Tongue (tissue), 1 donor: ENCODE measurements at regions not wholly inside any gene's neighbourhood (a gene's known extent, or its start where the extent isn't known, plus 50 kb on each side); places are given as distances from the start of the nearest gene placed in this dataset.

Experiments used
- DNase-seq: peaks from one replicate; pipeline ENCODE4 v3.0.0-alpha.2; 2015

- no peak for DNase-seq
Observed at GRCh38 chr22:27185099-27185709, 527.8 kb downstream of the MIAT start.

GRCh38 chr22:27185760-27186302 lies 528.4 kb downstream of the MIAT start:
- no peak for DNase-seq

- no peak for DNase-seq
Observed at GRCh38 chr22:27186643-27187042, 529.3 kb downstream of the MIAT start.

GRCh38 chr22:27192135-27192829 lies 534.9 kb downstream of the MIAT start:
- peak; percentile 62 for DNase-seq

- DNase-seq, result no peak
Observed at GRCh38 chr22:27193215-27193614, 535.8 kb downstream of the MIAT start.

- no peak for DNase-seq
Observed at GRCh38 chr22:27193636-27194035, 536.2 kb downstream of the MIAT start.

GRCh38 chr22:27194096-27194748 lies 536.8 kb downstream of the MIAT start:
- DNase-seq, result no peak

GRCh38 chr22:27195094-27195493 lies 537.7 kb downstream of the MIAT start:
- DNase-seq, result peak; percentile 94

GRCh38 chr22:27195494-27195893 lies 538.1 kb downstream of the MIAT start:
- DNase-seq, result no peak

GRCh38 chr22:27196606-27197005 lies 539.2 kb downstream of the MIAT start:
- peak; percentile 67 for DNase-seq

- DNase-seq, result no peak
Observed at GRCh38 chr22:27197052-27197451, 539.7 kb downstream of the MIAT start.

- no peak for DNase-seq
Observed at GRCh38 chr22:27197618-27198017, 540.2 kb downstream of the MIAT start.

- no peak for DNase-seq
Observed at GRCh38 chr22:27198518-27199035, 541.2 kb downstream of the MIAT start.

GRCh38 chr22:27199354-27199753 lies 542.0 kb downstream of the MIAT start:
- no peak for DNase-seq

GRCh38 chr22:27201276-27201675 lies 543.9 kb downstream of the MIAT start:
- no peak for DNase-seq

- DNase-seq, result no peak
Observed at GRCh38 chr22:27201741-27202140, 544.4 kb downstream of the MIAT start.

GRCh38 chr22:27203276-27203660 lies 545.9 kb downstream of the MIAT start:
- no peak for DNase-seq

- DNase-seq, result no peak
Observed at GRCh38 chr22:27204280-27204679, 546.9 kb downstream of the MIAT start.

- no peak for DNase-seq
Observed at GRCh38 chr22:27204817-27205216, 547.4 kb downstream of the MIAT start.

- no peak for DNase-seq
Observed at GRCh38 chr22:27205492-27206373, 548.3 kb downstream of the MIAT start.

GRCh38 chr22:27206374-27207133 lies 549.2 kb downstream of the MIAT start:
- DNase-seq, result peak; percentile 63
